Heart right ventricle (tissue), 16 donors: ENCODE measurements at regions not wholly inside any gene's neighbourhood (a gene's known extent, or its start where the extent isn't known, plus 50 kb on each side); places are given as distances from the start of the nearest gene placed in this dataset.

Source experiments
- ATAC-seq, 8 donors: fragments of 200-7000 bp; cut with Tn5 transposase; one replicate each; pipeline ENCODE4 v1.9.1; 2020; ENCODE audit warnings: mild to moderate bottlenecking in 8 of 8, moderate library complexity in 8 of 8, moderate number of reproducible peaks in 1 of 8
- DNase-seq, 2 donors: peaks; one replicate each; pipeline ENCODE4 v3.0.0-alpha.2; 2020
- H3K27ac ChIP-seq, 10 donors: fragments of 200-600 bp; sonication (generic) in 2 of 10; one replicate each; pipeline versions ENCODE4 v1.5.0 to v1.8.0; 2020 to 2022; ENCODE audit warnings: mild to moderate bottlenecking in 3 of 10
- H3K27me3 ChIP-seq, 7 donors: fragments of 200-600 bp; one replicate each; pipeline ENCODE4 v1.8.0; 2021 to 2022; ENCODE audit warnings: mild to moderate bottlenecking in 2 of 7
- H3K36me3 ChIP-seq, 9 donors: fragments of 200-600 bp; sonication (generic) in 1 of 9; one replicate each; pipeline versions ENCODE4 v1.5.0 to v1.8.0; 2020 to 2022; ENCODE audit warnings: mild to moderate bottlenecking in 2 of 9
- H3K4me1 ChIP-seq, 9 donors: fragments of 200-600 bp; sonication (generic) in 1 of 9; one replicate each; pipeline versions ENCODE4 v1.5.0 to v1.8.0; 2020 to 2022; ENCODE audit warnings: mild to moderate bottlenecking in 4 of 9
- H3K4me3 ChIP-seq, 10 donors: fragments of 200-600 bp; sonication (generic) in 2 of 10; one replicate each; pipeline versions ENCODE4 v1.5.0 to v1.8.0; 2020 to 2022; ENCODE audit warnings: mild to moderate bottlenecking in 7 of 10, moderate library complexity in 2 of 10
- H3K9me3 ChIP-seq, 11 donors: fragments of 200-600 bp in 10 of 11; sonication (generic) in 2 of 11; one replicate each; pipeline versions ENCODE4 v1.5.0 to v1.8.0; 2013 to 2022; ENCODE audit warnings: mild to moderate bottlenecking in 2 of 11, control low read depth in 1 of 11, moderate library complexity in 1 of 11
- CTCF ChIP-seq, 9 donors: fragments of 200-600 bp; sonication (generic) in 2 of 9; IDR thresholded peaks; one replicate each; pipeline versions ENCODE4 v1.5.0 to v1.8.0; 2021 to 2022; ENCODE audit warnings: antibody characterized with exemption in 9 of 9, mild to moderate bottlenecking in 5 of 9, moderate library complexity in 1 of 9
- WGBS, 2 donors: extraction: QIAGEN DNeasy Blood & Tissue Kit; methylation state at CpG; one replicate each; pipeline ENCODE4 v1.1.7; 2013; ENCODE audit warnings: inconsistent platforms in 1 of 2; 5-methylcytosine and 5-hydroxymethylcytosine counted together
- intact Hi-C, 10 donors: fragments of 100-400 bp; cut with DNase I; formaldehyde crosslinking; loops; one replicate each; pipeline versions ENCODE4 v1.11.1 to v1.14.2; 2022
- donor health status: Arrhythmogenic right ventricular cardiomyopathy.
- donor health status: ischemic (EF 13 %, LVEDD 7.1; RV severe dilation, severe dysfunction).
- donor health status: healthy with polysubstance abuse.
- donor health status: DM: no; HTN: yes; CAD: no.
- donor health status: DM: no; HTN: no; CAD: no.
- donor health status: ischemic (EF 25% LVEDD 6.9; RV normal size, moderate dysfunction).
- donor health status: ischemic (EF 25% LVEDD 5.7; RV mildly dilated, moderate dysfunction).
- donor health status: healthy.
- donor health status: DM: yes; HTN: yes; CAD: no.
- donor health status: Ischemic cardiomyopathy.
- donor health status: ischemic (EF 35%, LVEDD 5.7; RV mildly dilated, moderate dysfunction).
- donor health status: nonischemic (EF 11% LVEDD 7.7; RV severe dilation, severe dysfunction).
- donor health status: DM: yes; HTN: yes; CAD: no.
- donor health status: PGD.
- donor health status: ischemic (EF 29% LVEDD 5.4; RV normal size, mild dysfunction).
- donor health status: nonischemic (EF 23%, LVEDD 6.1; RV moderate dilation, normal function).

- intact Hi-C loops: no loop called here
- ATAC-seq (peak in 6 of 8 donors; percentile 39 to 73 (median 60)), DNase-seq (no peak)
- Histone ChIP-seq H3K36me3 (no peaks in the 10 kb centered on the region), H3K4me3 (no peak overlapping the region), H3K27me3 (no peaks in the 10 kb centered on the region), H3K27ac (peak overlapping the region in 4 of 10 donors; percentile 29 to 81 (median 39)), H3K4me1 (peaks cover 0 to 35% (median 20%) of the 10 kb centered on the region in 9 donors), H3K9me3 (no peaks in the 10 kb centered on the region)
- WGBS, 2 donors: 66 to 71% methylated on average over 8 of the region's 8 CpGs
- no peak for TF ChIP-seq CTCF (IDR thresholded peaks at IDR 0.05)
Observed at GRCh38 chr14:71363946-71364925, 457.0 kb downstream of the PCNX1 start.

- H3K4me3 ChIP-seq: no peak overlapping the region
- no peak overlapping the region for H3K27ac ChIP-seq
- TF ChIP-seq CTCF (IDR thresholded peaks at IDR 0.05): no peak
- H3K9me3 ChIP-seq: no peaks in the 10 kb centered on the region
- no peaks in the 10 kb centered on the region for H3K27me3 ChIP-seq
- no peaks in the 10 kb centered on the region for H3K36me3 ChIP-seq
- 95 to 99% methylated on average over 4 of the region's 4 CpGs for WGBS, 2 donors
- peaks cover 0 to 35% (median 20%) of the 10 kb centered on the region in 9 donors for H3K4me1 ChIP-seq
- DNase-seq (no peak), ATAC-seq (no peak)
- intact Hi-C loops: no loop called here
Observed at GRCh38 chr14:71365361-71365760, 458.1 kb downstream of the PCNX1 start.

GRCh38 chr14:71366861-71367260 is 459.6 kb downstream of the PCNX1 start:
- intact Hi-C loops: no loop called here
- Histone ChIP-seq H3K27ac (no peak overlapping the region), H3K9me3 (no peaks in the 10 kb centered on the region), H3K36me3 (no peaks in the 10 kb centered on the region), H3K4me3 (no peak overlapping the region), H3K27me3 (no peaks in the 10 kb centered on the region), H3K4me1 (peaks cover 0 to 36% (median 20%) of the 10 kb centered on the region in 9 donors)
- no peak for ATAC-seq
- no peak for DNase-seq
- WGBS, 2 donors: 91 to 94% methylated on average over 4 of the region's 4 CpGs
- TF ChIP-seq CTCF (IDR thresholded peaks at IDR 0.05): no peak

- WGBS, 2 donors: 69 to 76% methylated on average over 2 of the region's 2 CpGs
- Histone ChIP-seq H3K4me3 (no peak overlapping the region), H3K36me3 (no peaks in the 10 kb centered on the region), H3K27ac (peak overlapping the region in 1 of 10 donors; percentile 71), H3K27me3 (no peaks in the 10 kb centered on the region), H3K4me1 (peaks cover 0 to 16% (median 0%) of the 10 kb centered on the region in 9 donors), H3K9me3 (no peaks in the 10 kb centered on the region)
- intact Hi-C loops: no loop called here
- DNase-seq (no peak), ATAC-seq (peak in 1 of 8 donors; percentile 42)
- no peak for TF ChIP-seq CTCF (IDR thresholded peaks at IDR 0.05)
Observed at GRCh38 chr14:71371711-71372396, 464.6 kb downstream of the PCNX1 start.
